Fibroblast of skin of left quadriceps (primary cell): ENCODE measurements at regions not wholly inside any gene's neighbourhood (a gene's known extent, or its start where the extent isn't known, plus 50 kb on each side); places are given as distances from the start of the nearest gene placed in this dataset.
"Not testable (repeated sequence)": the region's sequence is repeated elsewhere in the genome, so short reads cannot be mapped to it uniquely, and the experiment has no call there.

Source experiments
- DNase-seq, 2 experiments: peaks; one replicate each; pipeline ENCODE4 v3.0.0-alpha.2; 2013; ENCODE audit warnings: low read depth in 2 of 2

GRCh38 chr19:27718234-27718633 is 1494.7 kb downstream of the UQCRFS1 start:
- no peak for DNase-seq

- no peak for DNase-seq
Measured at GRCh38 chr19:27717825-27718224, 1495.1 kb downstream of the UQCRFS1 start.

DNA sequence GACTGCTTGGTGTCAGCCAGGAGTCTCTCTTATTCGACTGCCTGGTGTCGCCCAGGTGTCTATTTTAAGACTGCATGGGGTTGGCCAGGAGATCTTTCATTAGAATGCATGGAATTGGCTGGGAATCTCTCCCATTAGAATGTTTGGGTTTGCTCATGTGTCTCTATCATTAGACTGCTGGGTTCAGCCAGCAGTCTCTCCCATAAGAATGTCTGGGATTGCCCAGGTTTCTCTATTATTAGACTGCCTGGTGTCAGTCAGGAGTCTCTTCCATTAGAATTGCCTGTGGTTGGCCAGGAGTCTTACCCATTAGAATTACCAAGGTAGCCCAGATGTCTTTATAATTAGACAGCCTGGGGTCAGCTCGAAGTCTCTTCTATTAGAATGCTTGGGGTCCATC is 1496.0 kb downstream of the UQCRFS1 start:
- DNase-seq, result no peak

- no peak for DNase-seq
Measured at GRCh38 chr19:27714857-27715256, 1498.1 kb downstream of the UQCRFS1 start.

- no peak for DNase-seq
Measured at GRCh38 chr19:27709496-27709895, 1503.5 kb downstream of the UQCRFS1 start.

DNA sequence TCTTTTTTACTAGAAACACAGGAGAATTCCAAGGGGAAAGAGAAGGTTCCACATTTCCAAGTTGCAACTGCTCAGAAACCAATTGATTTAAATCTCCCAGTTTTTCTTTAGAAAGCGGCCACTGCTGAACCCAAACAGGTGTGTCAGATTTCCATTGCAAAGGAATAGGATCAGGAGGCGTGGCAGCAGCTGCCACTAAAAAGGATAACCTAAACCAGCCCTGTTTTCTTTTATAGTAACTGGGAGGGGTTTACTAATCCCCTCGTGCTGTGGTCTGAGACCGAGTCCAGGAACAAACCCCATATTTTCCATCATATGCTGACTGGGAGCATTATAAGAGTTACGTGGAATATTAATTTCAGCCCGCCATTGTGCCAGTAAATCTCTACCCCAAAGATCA is 1504.0 kb downstream of the UQCRFS1 start:
- DNase-seq, result not testable (repeated sequence)

- not testable (repeated sequence) for DNase-seq
Measured at GRCh38 chr19:27707026-27707425, 1505.9 kb downstream of the UQCRFS1 start.

DNA sequence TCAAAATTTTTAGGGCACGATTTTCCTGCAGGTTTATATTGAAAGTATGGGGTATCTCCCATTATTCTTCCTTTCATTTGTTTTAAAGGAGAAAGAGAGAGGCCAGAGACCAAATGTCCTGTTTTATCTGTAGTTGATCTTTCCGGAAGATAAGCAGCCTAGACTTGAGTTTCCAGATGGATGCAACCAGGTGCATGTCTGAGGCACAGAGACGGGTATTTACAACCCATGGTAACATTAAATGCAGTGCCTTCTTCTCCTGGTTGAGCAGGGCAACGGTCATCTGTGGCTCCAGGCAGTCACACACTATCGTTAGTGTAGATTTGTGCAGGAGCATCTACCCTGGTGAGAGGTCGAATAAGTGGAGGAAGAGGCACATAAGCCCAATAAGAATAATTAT is 1507.1 kb downstream of the UQCRFS1 start:
- no peak for DNase-seq

GRCh38 chr19:27694361-27695055 is 1518.4 kb downstream of the UQCRFS1 start:
- no peak for DNase-seq

DNA sequence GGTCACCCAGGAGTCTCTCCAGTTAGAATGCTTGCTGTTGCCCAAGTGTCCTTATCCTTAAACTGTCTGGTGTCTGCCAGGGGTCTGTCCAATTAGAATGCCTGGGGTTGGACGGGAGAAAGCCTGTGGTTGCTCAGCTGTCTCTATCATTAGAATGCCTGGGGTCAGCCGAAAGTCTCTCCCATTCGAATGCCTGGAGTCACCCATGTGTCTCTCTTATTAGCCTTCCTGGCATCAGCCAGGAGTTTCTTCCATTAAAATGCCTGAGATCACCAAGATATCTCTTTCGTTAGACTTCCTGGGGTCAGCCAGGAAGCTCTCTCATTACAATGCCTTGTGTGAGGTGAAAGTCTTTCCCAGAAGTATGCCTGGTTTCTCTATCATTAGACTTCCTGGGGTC is 1521.0 kb downstream of the UQCRFS1 start:
- DNase-seq, result no peak

DNA sequence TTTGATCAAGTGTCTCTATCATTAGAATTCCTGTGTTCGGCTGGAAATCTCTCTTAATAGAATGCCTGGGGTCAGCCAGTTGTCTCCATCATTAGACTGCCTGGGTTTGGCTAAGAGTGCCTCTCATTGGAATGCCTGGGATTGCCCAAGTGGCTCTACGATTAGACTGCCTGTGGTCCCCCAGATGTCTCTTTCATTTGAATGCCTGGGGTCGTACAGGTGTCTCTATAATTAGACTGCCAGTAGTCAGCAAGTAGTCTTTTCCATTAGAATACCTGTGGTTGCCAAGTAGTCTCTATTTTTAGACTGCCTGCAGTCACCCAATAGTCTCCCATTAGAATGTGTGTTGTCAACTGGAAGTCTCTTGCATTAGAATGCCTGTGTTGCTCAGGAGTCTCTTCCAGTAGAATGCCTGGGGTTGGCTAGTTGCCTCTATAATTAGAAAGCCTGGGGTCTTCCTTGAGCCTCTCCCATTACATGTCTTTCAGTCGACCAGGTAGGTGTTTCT is 1523.2 kb downstream of the UQCRFS1 start:
- DNase-seq, result no peak

DNA sequence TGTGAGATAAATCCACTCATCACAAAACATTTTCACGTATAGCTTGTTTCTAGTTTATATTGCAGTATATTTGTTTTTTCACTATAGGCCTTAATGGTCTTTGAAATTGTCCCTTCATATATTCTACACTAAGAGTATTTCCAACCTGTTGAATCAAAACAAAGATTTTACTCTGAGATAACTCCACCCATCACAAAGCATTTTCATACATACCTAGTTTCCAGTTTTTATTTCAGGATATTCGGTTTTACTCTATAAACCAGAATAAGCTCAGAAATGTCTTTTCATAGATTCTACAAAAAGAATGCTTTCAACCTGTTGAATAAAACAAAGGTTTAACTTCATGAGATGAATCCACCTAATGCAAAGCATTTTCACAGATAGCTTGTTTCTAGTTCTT is 1528.7 kb downstream of the UQCRFS1 start:
- no peak for DNase-seq

GRCh38 chr19:27681972-27682371 is 1531.0 kb downstream of the UQCRFS1 start:
- no peak for DNase-seq

GRCh38 chr19:27679905-27680304 is 1533.0 kb downstream of the UQCRFS1 start:
- no peak for DNase-seq

DNA sequence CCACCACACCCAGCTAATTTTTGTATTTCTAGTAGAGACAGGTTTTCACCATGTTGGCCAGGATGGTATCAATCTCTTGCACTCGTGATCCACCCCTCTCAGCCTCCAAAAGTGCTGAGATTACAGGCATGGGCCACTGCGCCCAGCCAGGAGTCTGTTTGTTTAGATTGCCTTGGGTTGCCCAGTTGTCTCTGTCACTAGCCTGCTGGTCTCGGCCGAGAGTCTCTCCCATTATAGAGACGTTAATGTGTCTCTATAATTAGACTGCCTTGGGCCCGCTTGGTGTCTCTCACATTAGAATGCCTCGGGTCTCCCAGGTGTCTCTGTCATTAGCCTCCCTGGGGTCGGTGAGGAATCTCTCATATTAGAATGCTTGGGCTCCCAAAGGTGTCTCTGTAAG is 1533.6 kb downstream of the UQCRFS1 start:
- no peak for DNase-seq

GRCh38 chr19:27676877-27677276 is 1536.1 kb downstream of the UQCRFS1 start:
- no peak for DNase-seq

DNA sequence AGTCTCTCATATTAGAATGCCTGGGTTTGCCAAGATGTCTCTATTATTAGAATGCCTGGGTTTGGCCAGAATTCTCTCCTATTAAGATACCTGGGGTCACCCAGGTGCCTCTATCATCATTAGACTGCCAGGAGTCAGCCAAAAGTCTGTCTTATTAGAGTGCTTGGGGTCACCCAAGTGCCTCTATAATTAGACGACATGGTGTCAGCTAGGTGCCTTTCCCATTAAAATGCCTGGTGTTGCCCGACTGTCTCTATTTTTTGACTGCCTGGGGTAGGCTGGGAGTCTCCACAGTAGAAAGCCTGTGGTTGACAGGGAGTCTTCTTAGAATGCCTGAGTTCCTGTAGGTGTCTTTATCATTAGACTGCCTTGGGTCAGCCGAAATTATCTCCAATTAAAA is 1536.6 kb downstream of the UQCRFS1 start:
- DNase-seq, result no peak

DNA sequence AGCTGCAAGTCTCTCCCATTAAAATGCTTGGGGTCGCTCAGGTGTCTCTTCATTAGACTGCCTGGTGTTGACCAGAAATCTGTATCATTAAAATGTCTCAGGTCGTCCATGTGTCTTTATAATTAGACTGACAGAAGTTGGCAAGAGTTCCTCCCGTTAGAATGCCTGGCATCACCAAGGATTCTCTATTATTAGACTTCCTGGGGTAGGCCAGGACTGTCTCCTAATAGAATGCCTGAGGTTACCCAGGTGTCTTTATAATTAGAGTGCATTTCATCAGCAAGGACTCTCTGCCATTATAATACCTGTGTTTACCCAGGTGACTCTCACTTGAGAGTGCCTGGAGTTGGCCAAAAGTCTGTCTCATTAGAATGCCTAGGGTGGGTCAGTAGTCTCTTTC is 1537.2 kb downstream of the UQCRFS1 start:
- no peak for DNase-seq

GRCh38 chr19:27674701-27675100 is 1538.2 kb downstream of the UQCRFS1 start:
- DNase-seq, result no peak

- no peak for DNase-seq
Measured at GRCh38 chr19:27673986-27674385, 1539.0 kb downstream of the UQCRFS1 start.

DNA sequence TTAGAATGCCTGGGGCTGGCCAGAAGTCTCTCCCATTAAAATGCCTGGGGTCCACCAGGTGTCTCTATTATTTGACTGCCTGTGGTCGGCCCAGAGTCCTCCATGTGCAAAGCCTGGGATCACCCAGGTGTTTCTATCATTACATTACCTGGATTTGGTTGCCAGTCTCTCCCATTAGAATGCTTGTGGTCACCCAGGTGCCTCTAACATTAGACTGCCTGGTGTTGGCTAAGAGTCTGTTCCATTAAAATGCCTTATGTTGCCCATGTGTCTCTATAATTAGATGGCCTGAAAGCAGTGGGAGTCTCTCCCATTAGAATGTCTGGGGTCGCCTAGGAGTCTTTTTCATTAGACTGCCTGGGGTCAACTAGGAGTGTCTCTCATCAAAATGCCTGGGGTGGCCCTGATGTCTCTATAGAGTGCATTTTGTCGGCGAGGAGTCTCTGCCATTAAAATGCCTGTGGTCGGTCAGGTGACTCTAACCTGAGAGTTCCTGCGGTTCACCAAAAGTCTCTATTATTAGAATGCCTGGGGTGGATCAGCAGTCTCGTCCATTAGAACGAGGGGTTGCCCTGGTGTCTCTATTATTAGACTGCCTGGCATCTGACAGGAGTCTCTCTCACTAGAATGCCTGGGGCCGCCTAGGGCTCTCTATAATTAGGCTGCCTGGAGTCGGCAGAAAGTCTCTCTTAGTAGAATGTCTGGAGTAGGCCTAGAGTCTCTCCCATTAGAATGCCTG is 1540.5 kb downstream of the UQCRFS1 start:
- DNase-seq, result no peak

DNA sequence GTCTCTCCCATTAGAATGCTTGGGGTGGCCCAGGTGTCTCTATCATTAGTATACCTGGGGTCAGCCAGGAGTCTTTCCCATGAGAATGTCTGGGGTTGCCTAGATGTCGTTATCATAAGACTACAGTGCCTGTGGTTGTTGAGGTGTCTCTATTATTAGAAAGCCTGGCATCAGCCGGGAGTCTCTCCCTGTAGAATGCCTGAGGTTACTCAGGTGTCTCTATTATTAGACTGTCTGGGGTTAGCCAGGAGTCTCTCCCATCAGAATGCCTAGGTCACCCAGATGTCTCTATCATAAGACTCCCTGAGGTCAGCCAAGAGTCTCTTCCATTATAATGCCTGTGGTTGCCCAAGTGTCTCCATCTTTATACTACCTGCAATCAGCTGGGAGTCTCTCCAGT is 1541.1 kb downstream of the UQCRFS1 start:
- no peak for DNase-seq

GRCh38 chr19:27660428-27660827 is 1552.5 kb downstream of the UQCRFS1 start:
- no peak for DNase-seq
